ENCODE measurements at regions not wholly inside any gene's neighbourhood (a gene's known extent, or its start where the extent isn't known, plus 50 kb on each side); places are given as distances from the start of the nearest gene placed in this dataset.

DNA sequence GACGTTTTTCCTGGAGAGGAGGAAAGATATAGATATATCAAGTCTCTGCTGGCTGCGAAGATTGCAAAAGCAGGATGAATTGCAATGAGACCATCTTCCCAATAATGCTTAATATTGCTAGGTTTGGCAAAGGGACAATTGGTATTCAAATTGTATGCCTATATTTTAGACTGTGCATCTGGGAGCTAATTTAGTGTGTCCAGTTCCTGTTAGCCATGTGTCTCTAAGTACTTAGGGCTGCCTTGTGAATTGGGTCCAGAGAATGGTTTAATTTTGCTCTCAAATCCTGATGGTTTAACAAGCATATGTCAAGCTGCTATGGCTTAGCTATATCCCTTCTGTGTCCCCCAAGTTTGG is 97.6 kb upstream of the ZNF366 start:
- H3K4me2 ChIP-seq (ENCODE audit: insufficient read depth, insufficient read length, low read length) = no peak overlapping the region

More for the DNA sequence above, 97.6 kb upstream of the ZNF366 start:
- H2BK15ac ChIP-seq (ENCODE audit: low read depth, low read length) = no peak overlapping the region
- no peak overlapping the region for H2AK5ac ChIP-seq (ENCODE audit: insufficient read length, low read length)
- H3K56ac ChIP-seq (ENCODE audit: insufficient read length, low read depth, low read length) = no peak overlapping the region
- TF ChIP-seq, protein P1, sequence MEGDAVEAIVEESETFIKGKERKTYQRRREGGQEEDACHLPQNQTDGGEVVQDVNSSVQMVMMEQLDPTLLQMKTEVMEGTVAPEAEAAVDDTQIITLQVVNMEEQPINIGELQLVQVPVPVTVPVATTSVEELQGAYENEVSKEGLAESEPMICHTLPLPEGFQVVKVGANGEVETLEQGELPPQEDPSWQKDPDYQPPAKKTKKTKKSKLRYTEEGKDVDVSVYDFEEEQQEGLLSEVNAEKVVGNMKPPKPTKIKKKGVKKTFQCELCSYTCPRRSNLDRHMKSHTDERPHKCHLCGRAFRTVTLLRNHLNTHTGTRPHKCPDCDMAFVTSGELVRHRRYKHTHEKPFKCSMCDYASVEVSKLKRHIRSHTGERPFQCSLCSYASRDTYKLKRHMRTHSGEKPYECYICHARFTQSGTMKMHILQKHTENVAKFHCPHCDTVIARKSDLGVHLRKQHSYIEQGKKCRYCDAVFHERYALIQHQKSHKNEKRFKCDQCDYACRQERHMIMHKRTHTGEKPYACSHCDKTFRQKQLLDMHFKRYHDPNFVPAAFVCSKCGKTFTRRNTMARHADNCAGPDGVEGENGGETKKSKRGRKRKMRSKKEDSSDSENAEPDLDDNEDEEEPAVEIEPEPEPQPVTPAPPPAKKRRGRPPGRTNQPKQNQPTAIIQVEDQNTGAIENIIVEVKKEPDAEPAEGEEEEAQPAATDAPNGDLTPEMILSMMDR (conservative IDR thresholded peaks at IDR 0.05) = no peak
- no peak overlapping the region for H3K27ac Mint-ChIP-seq
- H3K79me2 ChIP-seq (ENCODE audit: insufficient read depth, low read length) = no peaks in the 10 kb centered on the region
- H3K36me3 Mint-ChIP-seq (ENCODE audit: insufficient read depth in 1 of 3, low read depth in 3 of 3) = no peaks in the 10 kb centered on the region
- no peak overlapping the region for H3T11ph ChIP-seq (ENCODE audit: low read length)
- no peak overlapping the region for H3K27ac ChIP-seq (ENCODE audit: insufficient read length, low read depth, low read length)
- no peak overlapping the region for H4K8ac ChIP-seq (replicated peaks; ENCODE audit: insufficient read length, low read depth, low read length)
- no peak for DNase-seq
- H3K14ac ChIP-seq (ENCODE audit: insufficient read depth, low read length) = no peak overlapping the region
- no peaks in the 10 kb centered on the region for H3K27me3 ChIP-seq (ENCODE audit: insufficient read depth, low read length)
- H4K91ac ChIP-seq (ENCODE audit: insufficient read length, low read depth, low read length) = no peak overlapping the region
- no peaks in the 10 kb centered on the region for H3K4me1 ChIP-seq (ENCODE audit: insufficient read depth, low read length)
- no peaks in the 10 kb centered on the region for H3K4me1 Mint-ChIP-seq
- H3K23me2 ChIP-seq (ENCODE audit: insufficient read length, low read depth, low read length, poor library complexity, severe bottlenecking) = no peaks in the 10 kb centered on the region
- no peak overlapping the region for H2BK5ac ChIP-seq (ENCODE audit: insufficient read length, low read length)
- H2BK120ac ChIP-seq (ENCODE audit: low read depth, low read length, poor library complexity, severe bottlenecking) = no peak overlapping the region
- no peak overlapping the region for H4K5ac ChIP-seq (ENCODE audit: insufficient read length, low read depth, low read length)
- H3K4ac ChIP-seq (ENCODE audit: low read depth, low read length) = no peak overlapping the region
- no peak overlapping the region for H3K23ac ChIP-seq (ENCODE audit: insufficient read length, low read depth, low read length)
- H3K4me3 Mint-ChIP-seq = no peak overlapping the region
- no peaks in the 10 kb centered on the region for H3K9me3 Mint-ChIP-seq
- H3K18ac ChIP-seq (ENCODE audit: insufficient read length, low read depth, low read length) = no peak overlapping the region
- H2BK20ac ChIP-seq (ENCODE audit: low read depth, low read length, poor library complexity, severe bottlenecking) = no peak overlapping the region
- no peaks in the 10 kb centered on the region for H3K27me3 Mint-ChIP-seq (ENCODE audit: low read depth)
- H3K79me1 ChIP-seq (ENCODE audit: insufficient read depth, low read depth, low read length, poor library complexity, severe bottlenecking) = no peaks in the 10 kb centered on the region
- no peaks in the 10 kb centered on the region for H3K9me3 ChIP-seq (ENCODE audit: control insufficient read depth, low read depth, low read length)
- H4K20me1 ChIP-seq (ENCODE audit: control insufficient read depth, insufficient read depth, insufficient read length) = no peaks in the 10 kb centered on the region
- H3K9ac ChIP-seq (ENCODE audit: extremely low read depth, insufficient read length, low read length) = no peak overlapping the region
- WGBS (ENCODE audit: extremely low coverage, insufficient read length, low lambda C conversion rate) = no CpG with 5 or more reads among the region's 2 CpGs
- no peak overlapping the region for H2AFZ ChIP-seq (ENCODE audit: low read length)
- H2BK12ac ChIP-seq (ENCODE audit: insufficient read length, low read depth, low read length) = no peak overlapping the region

Measured in H9 (cell line).